ENCODE measurements at regions not wholly inside any gene's neighbourhood (a gene's known extent, or its start where the extent isn't known, plus 50 kb on each side); places are given as distances from the start of the nearest gene placed in this dataset.
"Not testable (repeated sequence)": the region's sequence is repeated elsewhere in the genome, so short reads cannot be mapped to it uniquely, and the experiment has no call there.

- no peak for DNase-seq
Measured at GRCh38 chrX:96432647-96433046, 252.0 kb upstream of the DIAPH2 start.

GRCh38 chrX:96433409-96434077, 251.1 kb upstream of the DIAPH2 start:
- DNase-seq, result no peak

- DNase-seq, result peak; percentile 6
Measured at GRCh38 chrX:96435378-96436035, 249.1 kb upstream of the DIAPH2 start.

- no peak for DNase-seq
Measured at GRCh38 chrX:96436105-96436504, 248.5 kb upstream of the DIAPH2 start.

- no peak for DNase-seq
Measured at GRCh38 chrX:96438803-96439202, 245.8 kb upstream of the DIAPH2 start.

- no peak for DNase-seq
Measured at GRCh38 chrX:96440941-96441340, 243.7 kb upstream of the DIAPH2 start.

- no peak for DNase-seq
Measured at GRCh38 chrX:96445531-96446065, 239.0 kb upstream of the DIAPH2 start.

GRCh38 chrX:96446524-96446923, 238.1 kb upstream of the DIAPH2 start:
- DNase-seq, result no peak

GRCh38 chrX:96447161-96447560, 237.5 kb upstream of the DIAPH2 start:
- no peak for DNase-seq

GRCh38 chrX:96449191-96449590, 235.5 kb upstream of the DIAPH2 start:
- peak; percentile 19 for DNase-seq

GRCh38 chrX:96449896-96450295, 234.7 kb upstream of the DIAPH2 start:
- DNase-seq, result peak; percentile 38

- DNase-seq, result no peak
Measured at GRCh38 chrX:96453139-96453538, 231.5 kb upstream of the DIAPH2 start.

GRCh38 chrX:96455078-96455477, 229.6 kb upstream of the DIAPH2 start:
- no peak for DNase-seq

GRCh38 chrX:96464880-96465558, 219.6 kb upstream of the DIAPH2 start:
- DNase-seq, result no peak

- DNase-seq, result no peak
Measured at GRCh38 chrX:96474029-96474740, 210.5 kb upstream of the DIAPH2 start.

- no peak for DNase-seq
Measured at GRCh38 chrX:96474741-96475125, 209.9 kb upstream of the DIAPH2 start.

GRCh38 chrX:96480081-96480480, 204.6 kb upstream of the DIAPH2 start:
- no peak for DNase-seq

GRCh38 chrX:96481831-96482230, 202.8 kb upstream of the DIAPH2 start:
- no peak for DNase-seq

GRCh38 chrX:96483647-96484160, 200.9 kb upstream of the DIAPH2 start:
- DNase-seq, result no peak

GRCh38 chrX:96486687-96487086, 198.0 kb upstream of the DIAPH2 start:
- not testable (repeated sequence) for DNase-seq

GRCh38 chrX:96502507-96502906, 182.1 kb upstream of the DIAPH2 start:
- no peak for DNase-seq

GRCh38 chrX:96529386-96529785, 155.3 kb upstream of the DIAPH2 start:
- DNase-seq, result not testable (repeated sequence)
